Brain microvascular endothelial cell (primary cell): ENCODE measurements at regions not wholly inside any gene's neighbourhood (a gene's known extent, or its start where the extent isn't known, plus 50 kb on each side); places are given as distances from the start of the nearest gene placed in this dataset.

Experiments used
- DNase-seq: peaks from one replicate; pipeline ENCODE4 v3.0.0-alpha.2; 2020
- H3K27ac ChIP-seq: fragments of 250-450 bp; sonication (Bioruptor Pico); 2 replicates; pipeline ENCODE4 v1.5.1; 2020; ENCODE audit warnings: mild to moderate bottlenecking, moderate library complexity
- H3K27me3 ChIP-seq: fragments of 250-450 bp; sonication (Bioruptor Pico); replicated peaks from 2 replicates; pipeline ENCODE4 v1.5.1; 2020; ENCODE audit warnings: mild to moderate bottlenecking
- H3K36me3 ChIP-seq: fragments of 250-450 bp; sonication (Bioruptor Pico); replicated peaks from 2 replicates; pipeline ENCODE4 v1.5.1; 2020; ENCODE audit warnings: mild to moderate bottlenecking
- H3K4me3 ChIP-seq: 2 replicates; pipeline ENCODE4 v1.5.1; 2011; ENCODE audit warnings: low read depth, mild to moderate bottlenecking, control low read depth, low read length, moderate library complexity
- in situ Hi-C: cut with HindIII; loops from 2 replicates; pipeline ENCODE4 v1.10.0; 2017; ENCODE audit warnings: low sequenced_read_pairs, low pct_ligation_motif_present
- TF ChIP-seq, protein P1 (sequence below): IDR thresholded peaks from 2 replicates; pipeline ENCODE4 v1.5.1; 2011; ENCODE audit warnings: low read depth, mild to moderate bottlenecking, moderate library complexity, low read length, control low read depth, inconsistent platforms; ENCODE audit errors: missing control alignments

DNA sequence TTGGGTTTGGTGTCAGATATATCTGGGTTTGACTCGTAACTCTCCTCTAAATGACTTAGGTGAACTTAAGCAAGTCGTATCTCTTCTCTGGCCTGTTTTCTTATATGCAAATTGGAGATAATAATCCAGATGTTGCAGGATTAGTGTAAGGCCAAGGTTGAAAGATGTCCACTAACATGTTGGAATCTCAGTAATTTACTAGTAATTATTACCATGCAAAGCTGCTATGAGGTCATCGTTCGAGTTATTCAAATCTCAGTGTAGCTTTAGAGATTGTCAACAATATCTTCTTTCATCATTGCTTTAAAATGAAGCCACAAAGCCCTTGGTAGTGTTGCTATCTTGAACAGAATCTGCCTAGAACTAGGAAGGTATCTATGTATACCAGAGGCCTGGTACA lies 437.7 kb upstream of the KLF4 start:
- Histone ChIP-seq H3K27ac (no peak overlapping the region), H3K4me3 (no peak overlapping the region), H3K27me3 (no peaks in the 10 kb centered on the region), H3K36me3 (no peaks in the 10 kb centered on the region)
- in situ Hi-C loops = no loop called here
- TF ChIP-seq, protein P1, sequence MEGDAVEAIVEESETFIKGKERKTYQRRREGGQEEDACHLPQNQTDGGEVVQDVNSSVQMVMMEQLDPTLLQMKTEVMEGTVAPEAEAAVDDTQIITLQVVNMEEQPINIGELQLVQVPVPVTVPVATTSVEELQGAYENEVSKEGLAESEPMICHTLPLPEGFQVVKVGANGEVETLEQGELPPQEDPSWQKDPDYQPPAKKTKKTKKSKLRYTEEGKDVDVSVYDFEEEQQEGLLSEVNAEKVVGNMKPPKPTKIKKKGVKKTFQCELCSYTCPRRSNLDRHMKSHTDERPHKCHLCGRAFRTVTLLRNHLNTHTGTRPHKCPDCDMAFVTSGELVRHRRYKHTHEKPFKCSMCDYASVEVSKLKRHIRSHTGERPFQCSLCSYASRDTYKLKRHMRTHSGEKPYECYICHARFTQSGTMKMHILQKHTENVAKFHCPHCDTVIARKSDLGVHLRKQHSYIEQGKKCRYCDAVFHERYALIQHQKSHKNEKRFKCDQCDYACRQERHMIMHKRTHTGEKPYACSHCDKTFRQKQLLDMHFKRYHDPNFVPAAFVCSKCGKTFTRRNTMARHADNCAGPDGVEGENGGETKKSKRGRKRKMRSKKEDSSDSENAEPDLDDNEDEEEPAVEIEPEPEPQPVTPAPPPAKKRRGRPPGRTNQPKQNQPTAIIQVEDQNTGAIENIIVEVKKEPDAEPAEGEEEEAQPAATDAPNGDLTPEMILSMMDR = no peak
- DNase-seq = no peak

DNA sequence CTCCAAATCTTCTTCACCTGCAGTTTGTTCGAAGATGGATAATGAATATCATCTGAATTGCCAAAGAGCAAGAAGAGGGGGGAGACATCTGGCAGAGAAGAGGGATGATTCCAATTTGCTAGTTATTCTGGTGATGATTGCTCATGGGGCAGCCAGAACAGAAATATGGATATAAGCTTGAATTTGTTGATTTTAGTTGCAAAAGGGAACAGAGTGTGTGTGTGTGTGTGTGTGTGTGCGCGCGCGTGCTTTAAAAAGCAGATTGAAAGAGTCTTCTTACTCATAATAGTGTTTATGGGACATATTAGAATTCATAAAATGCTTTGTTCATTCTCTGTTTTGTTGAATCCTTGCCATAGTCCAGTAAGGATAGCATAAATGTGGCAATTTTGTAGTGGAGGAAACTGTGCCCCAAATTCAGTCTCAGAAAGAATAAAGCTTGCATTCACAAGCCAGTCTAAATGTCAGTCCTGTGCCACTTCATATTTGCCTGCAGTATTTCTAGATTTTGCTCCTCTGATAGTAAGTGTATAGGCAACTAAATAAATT lies 436.3 kb upstream of the KLF4 start:
- H3K36me3 ChIP-seq = no peaks in the 10 kb centered on the region
- no peak for DNase-seq
- in situ Hi-C loops = no loop called here
- no peak overlapping the region for H3K27ac ChIP-seq
- H3K4me3 ChIP-seq = no peak overlapping the region
- TF ChIP-seq, protein P1 = no peak
- no peaks in the 10 kb centered on the region for H3K27me3 ChIP-seq

DNA sequence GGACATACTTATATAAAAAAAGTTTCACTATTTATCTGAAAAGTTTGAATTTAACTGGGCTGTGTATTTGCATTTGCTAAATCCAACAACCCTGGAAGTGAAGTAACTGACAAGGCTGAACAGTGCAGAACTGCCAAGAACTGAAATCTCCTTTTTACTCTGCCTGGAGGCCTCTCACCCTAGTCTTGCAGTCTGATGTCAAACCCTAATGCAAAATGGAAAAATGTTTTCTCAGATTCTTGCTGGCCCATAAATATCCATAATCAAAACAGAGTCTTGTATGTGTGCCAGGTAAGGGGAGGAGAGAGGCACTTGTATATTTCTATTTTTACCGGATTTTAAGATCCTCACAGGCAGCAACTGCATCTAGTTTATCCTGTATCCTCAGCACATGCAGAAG lies 432.7 kb upstream of the KLF4 start:
- H3K27me3 ChIP-seq = no peaks in the 10 kb centered on the region
- no peak for DNase-seq
- no peak overlapping the region for H3K4me3 ChIP-seq
- H3K27ac ChIP-seq = no peak overlapping the region
- no peaks in the 10 kb centered on the region for H3K36me3 ChIP-seq
- TF ChIP-seq, protein P1 = no peak
- in situ Hi-C loops = no loop called here

DNA sequence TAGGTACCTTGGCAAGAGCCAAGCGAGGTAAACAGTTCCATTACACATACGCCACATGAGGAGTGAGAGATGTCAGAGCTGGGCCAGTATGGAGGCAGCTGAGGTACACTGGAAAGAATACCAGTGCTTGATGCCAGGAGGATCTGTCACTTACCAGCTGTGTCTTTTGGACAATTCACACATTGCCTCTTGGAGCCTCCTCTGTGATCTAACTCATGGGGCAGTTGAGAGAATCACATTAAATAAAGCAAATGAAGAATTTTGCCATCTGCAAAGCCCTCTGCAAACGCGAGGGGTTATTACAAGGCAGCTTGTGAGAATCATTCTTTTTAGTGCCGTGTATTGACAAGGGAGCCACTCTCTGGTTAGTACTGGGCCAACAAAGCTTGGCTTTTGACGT lies 429.7 kb upstream of the KLF4 start:
- TF ChIP-seq, protein P1 = no peak
- H3K27me3 ChIP-seq = no peaks in the 10 kb centered on the region
- in situ Hi-C loops = no loop called here
- DNase-seq = no peak
- no peak overlapping the region for H3K27ac ChIP-seq
- no peak overlapping the region for H3K4me3 ChIP-seq
- no peaks in the 10 kb centered on the region for H3K36me3 ChIP-seq

DNA sequence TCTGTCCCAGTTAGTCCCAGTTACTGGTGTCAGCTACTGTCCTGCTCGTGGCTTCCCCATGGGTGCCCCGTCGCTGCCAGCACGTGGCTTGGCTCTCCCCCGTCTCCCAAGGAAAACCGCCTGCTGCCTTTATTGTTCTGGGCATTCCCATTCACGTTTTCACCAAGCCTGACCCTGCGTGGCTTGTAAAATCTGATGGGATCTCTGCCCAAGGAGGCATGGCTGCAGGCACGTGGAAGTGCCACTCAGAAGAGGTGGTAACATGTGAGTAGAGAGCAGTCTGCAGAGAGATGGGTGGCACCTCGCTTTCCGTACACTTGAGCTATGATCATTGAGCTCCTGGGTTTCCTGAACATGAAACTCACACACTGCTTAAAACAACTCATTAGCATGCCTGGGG lies 429.2 kb upstream of the KLF4 start:
- Histone ChIP-seq H3K27me3 (no peaks in the 10 kb centered on the region), H3K27ac (no peak overlapping the region), H3K36me3 (no peaks in the 10 kb centered on the region), H3K4me3 (no peak overlapping the region)
- in situ Hi-C loops = no loop called here
- DNase-seq = no peak
- TF ChIP-seq, protein P1 = no peak

DNA sequence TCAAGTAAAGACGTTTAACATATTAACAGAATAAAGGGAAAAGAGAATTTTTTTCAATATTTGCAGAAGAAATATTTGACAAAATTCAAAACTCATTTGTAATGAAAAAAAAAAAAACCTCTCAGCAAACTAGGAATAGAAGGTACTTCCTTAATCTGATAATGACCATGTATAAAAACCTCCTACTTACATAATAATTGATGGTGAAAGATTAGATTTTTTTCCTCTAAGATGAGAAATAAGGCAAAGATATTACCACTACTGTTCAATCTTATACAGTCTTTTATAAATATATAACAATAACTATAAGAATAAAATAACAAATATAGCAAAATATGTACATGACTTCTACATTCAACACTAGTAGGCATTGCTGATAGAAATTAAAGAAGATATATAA lies 424.6 kb upstream of the KLF4 start:
- TF ChIP-seq, protein P1 = no peak
- Histone ChIP-seq H3K4me3 (no peak overlapping the region), H3K27me3 (no peaks in the 10 kb centered on the region), H3K36me3 (no peaks in the 10 kb centered on the region), H3K27ac (no peak overlapping the region)
- in situ Hi-C loops = no loop called here
- no peak for DNase-seq
